ENCODE measurements at regions not wholly inside any gene's neighbourhood (a gene's known extent, or its start where the extent isn't known, plus 50 kb on each side); places are given as distances from the start of the nearest gene placed in this dataset.

- no peak overlapping the region for H3K4me3 Mint-ChIP-seq
- H3K27ac Mint-ChIP-seq, result no peak overlapping the region
- H3K4me1 Mint-ChIP-seq (ENCODE audit: low read depth), result peaks cover 18% of the 10 kb centered on the region
- no peaks in the 10 kb centered on the region for H3K9me3 Mint-ChIP-seq
- no peaks in the 10 kb centered on the region for H3K36me3 Mint-ChIP-seq (ENCODE audit: low read depth)
- peaks cover 4% of the 10 kb centered on the region for H3K27me3 Mint-ChIP-seq
- intact Hi-C loops (cut with micrococcal nuclease), result no loop called here
Observed at GRCh38 chr10:124346831-124347230, 71.9 kb downstream of the OAT start.

DNA sequence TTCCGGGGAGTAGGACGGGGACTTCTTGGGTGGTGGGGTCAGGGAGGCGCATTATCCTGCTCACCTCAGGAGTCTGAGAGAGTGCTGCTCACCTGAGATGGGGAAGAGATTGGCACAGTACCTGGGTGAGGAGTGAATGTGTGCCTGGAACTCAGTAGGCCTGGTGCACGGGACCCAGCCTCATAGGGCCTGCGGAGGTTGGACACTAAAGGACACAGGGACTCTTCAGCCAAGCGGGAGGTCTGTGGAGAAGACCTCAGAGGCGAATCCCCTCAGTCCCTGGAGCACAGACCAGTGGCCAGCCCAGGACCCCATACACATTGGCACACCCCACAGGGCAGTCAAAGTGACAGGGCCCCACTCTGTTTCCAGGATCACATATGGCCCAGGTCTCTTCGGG is 73.2 kb downstream of the OAT start:
- Mint-ChIP-seq H3K36me3 (ENCODE audit: low read depth) (no peaks in the 10 kb centered on the region), H3K27me3 (peaks cover 4% of the 10 kb centered on the region), H3K9me3 (no peaks in the 10 kb centered on the region), H3K27ac (no peak overlapping the region), H3K4me1 (ENCODE audit: low read depth) (peaks cover 31% of the 10 kb centered on the region), H3K4me3 (no peak overlapping the region)
- intact Hi-C loops (cut with micrococcal nuclease), result no loop called here

- Mint-ChIP-seq H3K4me1 (ENCODE audit: low read depth) (peaks cover 37% of the 10 kb centered on the region), H3K36me3 (ENCODE audit: low read depth) (no peaks in the 10 kb centered on the region), H3K27me3 (peaks cover 2% of the 10 kb centered on the region), H3K27ac (no peak overlapping the region), H3K4me3 (no peak overlapping the region), H3K9me3 (no peaks in the 10 kb centered on the region)
- intact Hi-C loops (cut with micrococcal nuclease), result no loop called here
Observed at GRCh38 chr10:124344931-124345330, 73.8 kb downstream of the OAT start.

DNA sequence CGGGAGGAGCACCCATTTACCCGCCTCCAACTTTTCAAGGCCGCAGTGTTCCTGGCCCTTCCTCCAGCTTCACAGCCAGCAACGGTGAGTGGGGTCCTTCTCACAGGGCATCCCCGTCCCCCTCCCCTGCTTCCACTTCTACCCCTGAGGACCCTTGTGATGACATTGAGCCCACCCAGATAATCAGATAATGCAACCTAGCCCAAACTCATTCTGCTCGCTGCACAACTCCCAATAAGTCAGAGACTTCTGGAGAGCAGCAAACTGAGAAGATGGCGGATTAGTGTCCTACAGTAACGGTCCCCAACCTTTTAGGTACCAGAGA is 74.5 kb downstream of the OAT start:
- no peak overlapping the region for H3K27ac Mint-ChIP-seq
- peaks cover 44% of the 10 kb centered on the region for H3K4me1 Mint-ChIP-seq (ENCODE audit: low read depth)
- no peaks in the 10 kb centered on the region for H3K27me3 Mint-ChIP-seq
- intact Hi-C loops (cut with micrococcal nuclease), result no loop called here
- no peaks in the 10 kb centered on the region for H3K9me3 Mint-ChIP-seq
- no peak overlapping the region for H3K4me3 Mint-ChIP-seq
- no peaks in the 10 kb centered on the region for H3K36me3 Mint-ChIP-seq (ENCODE audit: low read depth)

DNA sequence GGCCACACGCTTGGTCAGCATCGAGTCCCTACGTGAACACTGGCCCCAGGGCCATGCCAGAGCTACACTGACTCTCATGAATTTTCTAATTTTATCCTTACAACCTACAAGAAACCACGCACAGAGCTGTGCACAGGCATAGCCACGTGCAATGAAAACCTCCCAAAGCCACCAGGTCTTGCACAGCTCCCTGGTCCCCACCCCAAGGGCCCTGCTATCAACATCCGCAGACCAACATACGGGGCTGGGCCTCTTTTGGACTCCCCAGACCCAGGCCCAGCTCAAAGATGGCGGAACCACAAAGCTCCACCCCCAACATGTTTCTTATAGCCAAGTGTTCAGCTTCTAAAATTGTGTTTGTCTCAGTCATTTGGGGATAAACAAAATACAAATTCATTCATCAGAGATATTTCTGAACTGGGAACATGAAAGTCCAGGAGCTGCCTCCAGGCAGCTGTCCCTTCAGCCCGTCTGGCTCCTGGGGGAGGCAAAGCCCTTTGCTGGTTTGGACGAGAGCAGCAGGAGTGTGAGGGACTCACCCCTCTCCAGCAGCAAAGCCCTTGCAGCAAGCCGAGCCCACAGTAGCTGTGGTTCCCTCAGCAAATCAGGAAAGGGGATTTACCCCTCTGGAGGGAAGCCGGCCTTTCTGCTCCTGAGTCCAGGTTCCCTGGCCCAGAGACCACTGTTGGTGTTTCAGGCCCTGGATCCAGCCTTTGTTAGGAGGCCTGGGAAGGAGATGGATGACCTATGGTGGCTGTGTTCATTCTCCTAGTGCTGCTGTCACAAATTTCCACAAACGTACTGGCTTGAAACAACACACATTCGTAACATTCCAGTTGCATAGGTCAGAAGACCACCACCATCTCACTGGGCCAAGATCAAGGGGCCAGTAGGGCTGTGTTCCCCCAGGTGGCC is 75.1 kb downstream of the OAT start:
- Mint-ChIP-seq H3K4me3 (no peak overlapping the region), H3K9me3 (no peaks in the 10 kb centered on the region), H3K27ac (no peak overlapping the region), H3K4me1 (ENCODE audit: low read depth) (peaks cover 50% of the 10 kb centered on the region), H3K27me3 (no peaks in the 10 kb centered on the region), H3K36me3 (ENCODE audit: low read depth) (no peaks in the 10 kb centered on the region)
- intact Hi-C loops (cut with micrococcal nuclease), result no loop called here

GRCh38 chr10:124342821-124343170 is 75.9 kb downstream of the OAT start:
- H3K9me3 Mint-ChIP-seq, result no peaks in the 10 kb centered on the region
- H3K27ac Mint-ChIP-seq, result no peak overlapping the region
- H3K27me3 Mint-ChIP-seq, result peaks cover 2% of the 10 kb centered on the region
- H3K4me1 Mint-ChIP-seq (ENCODE audit: low read depth), result peaks cover 48% of the 10 kb centered on the region
- H3K36me3 Mint-ChIP-seq (ENCODE audit: low read depth), result no peaks in the 10 kb centered on the region
- intact Hi-C loops (cut with micrococcal nuclease), result no loop called here
- H3K4me3 Mint-ChIP-seq, result no peak overlapping the region

DNA sequence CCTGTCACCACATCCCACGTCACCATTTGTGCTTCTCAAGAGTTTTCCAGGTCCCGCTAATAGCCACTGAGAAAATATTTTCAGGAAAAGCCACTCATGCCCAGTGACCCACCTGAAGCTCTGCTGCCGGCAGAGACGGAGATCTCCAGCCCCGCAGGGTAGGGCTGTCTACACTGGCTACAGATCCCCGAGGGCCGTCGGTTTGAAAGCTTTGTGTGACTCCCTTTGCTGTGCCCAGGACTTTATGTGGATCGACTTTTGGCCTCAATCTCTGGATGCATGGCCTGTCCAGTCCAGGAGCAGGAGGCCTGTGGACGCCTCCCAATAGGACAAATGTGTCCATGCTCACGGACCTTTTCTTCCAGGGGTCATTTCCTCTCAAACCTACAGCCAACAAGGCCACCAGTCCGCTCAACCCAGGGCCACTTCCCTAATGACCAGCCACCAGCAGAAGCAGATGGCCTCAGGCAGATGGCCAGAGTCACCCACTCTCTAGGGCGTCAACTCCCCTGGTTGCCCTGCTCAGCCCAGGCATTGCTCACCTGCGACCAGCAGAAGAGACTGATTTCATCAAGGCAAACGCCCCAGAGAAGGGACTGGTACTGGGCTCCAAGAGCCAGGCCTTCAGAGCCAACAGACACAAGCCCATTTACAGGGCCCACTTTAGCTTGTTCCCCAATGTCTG is 76.4 kb downstream of the OAT start:
- Mint-ChIP-seq H3K27me3 (peaks cover 2% of the 10 kb centered on the region), H3K27ac (peak overlapping the region; percentile 20), H3K9me3 (no peaks in the 10 kb centered on the region), H3K36me3 (ENCODE audit: low read depth) (no peaks in the 10 kb centered on the region), H3K4me1 (ENCODE audit: low read depth) (peaks cover 51% of the 10 kb centered on the region), H3K4me3 (no peak overlapping the region)
- intact Hi-C loops (cut with micrococcal nuclease), result no loop called here

DNA sequence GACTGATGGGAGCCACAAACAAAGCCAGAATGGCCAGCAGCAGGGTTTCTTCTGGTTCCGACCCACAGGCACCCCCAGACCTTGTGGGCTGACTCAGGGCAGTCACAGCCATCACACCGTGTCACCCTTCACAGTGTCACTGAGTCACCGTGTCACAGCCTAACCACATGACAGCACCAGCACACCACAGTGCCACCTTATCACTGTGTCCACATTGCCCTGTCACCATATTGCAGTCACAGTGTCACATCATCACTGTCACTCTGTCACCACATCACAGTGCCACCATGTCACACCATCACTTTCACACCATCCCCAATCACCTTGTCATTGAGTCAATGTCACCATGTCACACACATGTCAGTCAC is 77.0 kb downstream of the OAT start:
- Mint-ChIP-seq H3K9me3 (no peaks in the 10 kb centered on the region), H3K36me3 (ENCODE audit: low read depth) (no peaks in the 10 kb centered on the region), H3K27ac (peak overlapping the region; percentile 20), H3K4me1 (ENCODE audit: low read depth) (peaks cover 51% of the 10 kb centered on the region), H3K4me3 (no peak overlapping the region), H3K27me3 (peaks cover 2% of the 10 kb centered on the region)
- intact Hi-C loops (cut with micrococcal nuclease), result no loop called here

- Mint-ChIP-seq H3K4me1 (ENCODE audit: low read depth) (peaks cover 51% of the 10 kb centered on the region), H3K4me3 (no peak overlapping the region), H3K27me3 (peaks cover 2% of the 10 kb centered on the region), H3K9me3 (no peaks in the 10 kb centered on the region), H3K27ac (no peak overlapping the region), H3K36me3 (ENCODE audit: low read depth) (no peaks in the 10 kb centered on the region)
- intact Hi-C loops (cut with micrococcal nuclease), result no loop called here
Observed at GRCh38 chr10:124340033-124340760, 78.5 kb downstream of the OAT start.

DNA sequence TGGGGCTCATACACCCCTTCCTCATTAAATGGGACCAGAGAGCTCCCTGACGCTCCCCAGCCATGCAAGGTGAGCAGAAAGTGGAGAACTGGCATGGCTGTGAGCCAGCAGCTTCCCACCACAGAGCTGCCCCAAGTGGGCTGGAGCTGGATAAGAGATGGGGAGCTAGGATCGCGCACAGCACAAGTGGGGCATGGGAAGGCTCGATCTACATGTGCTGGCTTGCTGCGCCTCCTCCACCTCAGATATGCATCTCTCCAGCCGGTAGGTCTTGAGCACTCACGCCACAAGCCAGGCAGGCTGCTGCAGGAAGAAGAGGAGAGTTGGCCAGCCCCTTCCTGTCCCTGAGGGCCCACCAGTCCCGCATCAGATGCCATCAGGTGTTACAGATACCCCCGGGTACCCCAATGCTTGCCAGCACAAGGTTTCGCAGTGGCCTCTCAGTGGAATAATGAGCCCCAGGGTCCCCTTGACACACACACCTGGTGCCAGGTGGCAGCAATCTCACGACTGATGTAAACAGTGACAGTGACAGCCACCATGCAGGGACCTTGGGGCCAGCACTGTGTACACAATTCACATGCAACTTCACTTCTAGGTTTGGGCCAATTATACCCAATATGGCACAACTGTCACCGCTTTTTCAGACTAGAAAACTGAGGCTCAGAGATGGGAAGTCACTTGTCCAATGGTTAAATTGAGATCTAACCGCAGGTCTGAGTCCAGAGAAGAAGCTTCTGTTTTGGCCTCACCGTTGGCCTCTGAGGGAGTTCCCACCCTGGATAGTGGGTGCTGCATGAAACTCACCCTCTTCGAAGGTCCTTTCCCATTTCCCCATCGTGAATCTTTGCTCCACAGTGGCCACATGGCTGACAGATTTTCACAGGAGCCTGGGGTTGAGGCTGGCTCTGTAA is 79.3 kb downstream of the OAT start:
- Mint-ChIP-seq H3K9me3 (no peaks in the 10 kb centered on the region), H3K36me3 (ENCODE audit: low read depth) (no peaks in the 10 kb centered on the region), H3K27me3 (peaks cover 2% of the 10 kb centered on the region), H3K27ac (no peak overlapping the region), H3K4me1 (ENCODE audit: low read depth) (peaks cover 46% of the 10 kb centered on the region), H3K4me3 (no peak overlapping the region)
- intact Hi-C loops (cut with micrococcal nuclease), result no loop called here

DNA sequence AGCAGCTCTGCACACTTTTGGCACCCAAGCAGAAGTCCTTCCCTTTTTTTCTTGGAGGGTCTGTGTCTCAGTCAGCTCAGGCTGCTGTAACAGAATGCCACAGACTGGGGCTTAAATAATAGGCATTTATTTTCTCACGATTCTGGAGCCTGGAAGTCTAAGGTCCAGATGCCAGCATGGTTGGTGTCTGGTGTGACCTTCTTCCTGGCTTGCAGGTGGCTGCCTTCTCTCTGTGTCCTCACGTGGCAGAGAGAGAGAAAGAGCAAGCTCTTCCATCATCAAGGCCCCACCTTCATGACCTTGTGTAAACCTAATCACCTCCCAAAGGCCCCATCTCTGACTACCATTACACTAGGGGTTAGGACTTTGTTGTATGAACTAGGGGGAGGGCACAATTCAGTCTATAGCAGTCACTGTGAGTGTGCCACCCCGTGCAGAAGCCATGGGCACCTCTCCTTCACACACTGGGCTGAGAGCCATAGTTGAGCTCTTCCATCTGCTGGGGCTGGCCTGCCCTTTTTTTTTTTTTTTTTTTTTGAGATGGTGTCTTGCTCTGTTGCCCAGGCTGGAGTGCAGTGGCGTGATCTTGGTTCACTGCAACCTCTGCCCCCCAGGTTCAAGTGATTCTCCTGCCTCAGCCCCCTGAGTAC is 80.3 kb downstream of the OAT start:
- no peaks in the 10 kb centered on the region for H3K36me3 Mint-ChIP-seq (ENCODE audit: low read depth)
- H3K27me3 Mint-ChIP-seq, result peaks cover 2% of the 10 kb centered on the region
- no peak overlapping the region for H3K27ac Mint-ChIP-seq
- H3K9me3 Mint-ChIP-seq, result no peaks in the 10 kb centered on the region
- H3K4me1 Mint-ChIP-seq (ENCODE audit: low read depth), result peaks cover 52% of the 10 kb centered on the region
- no peak overlapping the region for H3K4me3 Mint-ChIP-seq
- intact Hi-C loops (cut with micrococcal nuclease), result no loop called here

DNA sequence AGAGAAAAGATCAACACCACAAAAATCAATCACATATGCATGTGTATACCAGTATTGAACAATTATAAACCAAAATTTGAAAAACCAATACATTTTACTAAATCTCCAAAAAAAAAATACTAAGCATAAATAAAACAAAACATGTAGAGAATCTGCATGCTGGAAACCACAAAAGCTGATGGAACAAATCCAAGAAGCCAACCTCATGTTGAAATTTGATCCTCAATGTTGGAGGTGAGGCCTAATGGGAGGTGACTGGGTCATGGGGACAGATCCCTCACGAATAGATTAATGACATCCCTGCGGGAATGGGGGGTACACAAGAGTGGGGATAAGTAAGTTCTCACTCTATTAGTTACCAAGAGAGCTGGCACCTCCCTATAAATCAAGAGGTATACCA is 82.5 kb downstream of the OAT start:
- Mint-ChIP-seq H3K4me3 (no peak overlapping the region), H3K27me3 (peaks cover 2% of the 10 kb centered on the region), H3K4me1 (ENCODE audit: low read depth) (peaks cover 46% of the 10 kb centered on the region), H3K27ac (no peak overlapping the region), H3K9me3 (peaks cover 9% of the 10 kb centered on the region), H3K36me3 (ENCODE audit: low read depth) (no peaks in the 10 kb centered on the region)
- intact Hi-C loops (cut with micrococcal nuclease), result no loop called here

GRCh38 chr10:124333931-124334330 is 84.8 kb downstream of the OAT start:
- intact Hi-C loops (cut with micrococcal nuclease), result no loop called here
- H3K27ac Mint-ChIP-seq, result no peak overlapping the region
- H3K4me3 Mint-ChIP-seq, result no peak overlapping the region
- peaks cover 4% of the 10 kb centered on the region for H3K27me3 Mint-ChIP-seq
- no peaks in the 10 kb centered on the region for H3K36me3 Mint-ChIP-seq (ENCODE audit: low read depth)
- peaks cover 9% of the 10 kb centered on the region for H3K9me3 Mint-ChIP-seq
- H3K4me1 Mint-ChIP-seq (ENCODE audit: low read depth), result peaks cover 36% of the 10 kb centered on the region

Data from dendritic cell treated with granulocyte-macrophage colony-stimulating factor and Interleukin-4, amounts not matched to agents 40 ng/mL and 50 ng/mL, for 4 days (primary cell).